H9 (cell line): ENCODE measurements at regions not wholly inside any gene's neighbourhood (a gene's known extent, or its start where the extent isn't known, plus 50 kb on each side); places are given as distances from the start of the nearest gene placed in this dataset.

ENCODE experiments used
- DNase-seq: peaks from one replicate; pipeline ENCODE4 v3.0.0-alpha.2; 2017
- H2AFZ ChIP-seq: one replicate; pipeline ENCODE4 v1.6.1; 2013; ENCODE audit warnings: mild to moderate bottlenecking, low read length, control low read depth, moderate library complexity
- H2AK5ac ChIP-seq: 2 replicates; pipeline ENCODE4 v1.6.1; 2013; ENCODE audit warnings: low read length, control low read depth, mixed read lengths; ENCODE audit not compliant: insufficient read length
- H2BK120ac ChIP-seq: one replicate; pipeline ENCODE4 v1.6.1; 2013; ENCODE audit warnings: low read depth, mild to moderate bottlenecking, low read length, control low read depth, inconsistent platforms; ENCODE audit not compliant: poor library complexity, severe bottlenecking
- H2BK12ac ChIP-seq: 2 replicates; pipeline ENCODE4 v1.6.1; 2013; ENCODE audit warnings: low read length, control low read depth, mixed read lengths, low read depth; ENCODE audit not compliant: insufficient read length
- H2BK15ac ChIP-seq: 2 replicates; pipeline ENCODE4 v1.6.1; 2013; ENCODE audit warnings: low read depth, low read length, control low read depth
- H2BK20ac ChIP-seq: one replicate; pipeline ENCODE4 v1.6.1; 2013; ENCODE audit warnings: low read depth, mild to moderate bottlenecking, low read length, control low read depth, inconsistent platforms; ENCODE audit not compliant: poor library complexity, severe bottlenecking
- H2BK5ac ChIP-seq: 2 replicates; pipeline ENCODE4 v1.6.1; 2013; ENCODE audit warnings: low read length, control low read depth, mixed read lengths; ENCODE audit not compliant: insufficient read length
- H3K14ac ChIP-seq: 2 replicates; pipeline ENCODE4 v1.6.1; 2013; ENCODE audit warnings: low read length, control low read depth; ENCODE audit not compliant: insufficient read depth
- H3K18ac ChIP-seq: 2 replicates; pipeline ENCODE4 v1.6.1; 2013; ENCODE audit warnings: low read depth, mild to moderate bottlenecking, mixed read lengths, low read length, control low read depth; ENCODE audit not compliant: insufficient read length
- H3K23ac ChIP-seq: 2 replicates; pipeline ENCODE4 v1.6.1; 2013; ENCODE audit warnings: low read length, control low read depth, mixed read lengths, low read depth; ENCODE audit not compliant: insufficient read length
- H3K23me2 ChIP-seq: 2 replicates; pipeline ENCODE4 v1.6.1; 2013; ENCODE audit warnings: low read depth, mild to moderate bottlenecking, mixed read lengths, low read length, control low read depth; ENCODE audit not compliant: insufficient read length, poor library complexity, severe bottlenecking
- H3K27ac ChIP-seq: 2 replicates; pipeline ENCODE4 v1.5.1; 2013; ENCODE audit warnings: low read length, control low read depth, mixed read lengths, low read depth; ENCODE audit not compliant: insufficient read length
- H3K27me3 ChIP-seq: 2 replicates; pipeline ENCODE4 v1.6.1; 2013; ENCODE audit warnings: low read length, control low read depth, inconsistent platforms; ENCODE audit not compliant: insufficient read depth
- H3K4ac ChIP-seq: 2 replicates; pipeline ENCODE4 v1.6.1; 2013; ENCODE audit warnings: low read depth, mild to moderate bottlenecking, control low read depth, inconsistent platforms, low read length, moderate library complexity
- H3K4me1 ChIP-seq: 2 replicates; pipeline ENCODE4 v1.6.1; 2013; ENCODE audit warnings: low read length, control low read depth, inconsistent platforms; ENCODE audit not compliant: insufficient read depth
- H3K4me2 ChIP-seq: 2 replicates; pipeline ENCODE4 v1.6.1; 2013; ENCODE audit warnings: low read length, control low read depth, mixed read lengths; ENCODE audit not compliant: insufficient read length, insufficient read depth
- H3K56ac ChIP-seq: 2 replicates; pipeline ENCODE4 v1.6.1; 2013; ENCODE audit warnings: low read depth, mild to moderate bottlenecking, mixed read lengths, low read length, control low read depth; ENCODE audit not compliant: insufficient read length
- H3K79me1 ChIP-seq: 2 replicates; pipeline ENCODE4 v1.6.1; 2013; ENCODE audit warnings: low read depth, mild to moderate bottlenecking, moderate library complexity, low read length, control low read depth, inconsistent platforms; ENCODE audit not compliant: insufficient read depth, poor library complexity, severe bottlenecking
- H3K79me2 ChIP-seq: 2 replicates; pipeline ENCODE4 v1.6.1; 2013; ENCODE audit warnings: low read length, control low read depth, inconsistent platforms; ENCODE audit not compliant: insufficient read depth
- H3K9ac ChIP-seq: 2 replicates; pipeline ENCODE4 v1.6.1; 2013; ENCODE audit warnings: low read length, control low read depth, mixed read lengths; ENCODE audit not compliant: insufficient read length; ENCODE audit errors: extremely low read depth
- H3K9me3 ChIP-seq: one replicate; pipeline ENCODE4 v1.6.1; 2013; ENCODE audit warnings: low read depth, low read length, inconsistent platforms; ENCODE audit not compliant: control insufficient read depth
- H3T11ph ChIP-seq: one replicate; pipeline ENCODE4 v1.6.1; 2013; ENCODE audit warnings: mild to moderate bottlenecking, low read length, control low read depth, inconsistent platforms
- H4K20me1 ChIP-seq: one replicate; pipeline ENCODE4 v1.6.1; 2013; ENCODE audit not compliant: control insufficient read depth, insufficient read length, insufficient read depth
- H4K5ac ChIP-seq: 2 replicates; pipeline ENCODE4 v1.6.1; 2013; ENCODE audit warnings: low read depth, mild to moderate bottlenecking, mixed read lengths, low read length, control low read depth; ENCODE audit not compliant: insufficient read length
- H4K8ac ChIP-seq: replicated peaks from 2 replicates; pipeline ENCODE4 v1.6.1; 2013; ENCODE audit warnings: low read length, control low read depth, mixed read lengths, low read depth; ENCODE audit not compliant: insufficient read length
- H4K91ac ChIP-seq: 2 replicates; pipeline ENCODE4 v1.6.1; 2013; ENCODE audit warnings: low read depth, mild to moderate bottlenecking, moderate library complexity, mixed read lengths, low read length, control low read depth; ENCODE audit not compliant: insufficient read length
- H3K27ac Mint-ChIP-seq, 3 experiments: 2 replicates in 2 of 3; 3 replicates in 1 of 3; pipeline ENCODE4 v1.8.0; 2020 to 2021; ENCODE audit warnings: mixed read lengths in 3 of 3, mild to moderate bottlenecking in 1 of 3, moderate library complexity in 1 of 3
- H3K27me3 Mint-ChIP-seq: 2 replicates; pipeline ENCODE4 v1.8.0; 2021; ENCODE audit warnings: low read depth, mild to moderate bottlenecking, moderate library complexity, mixed read lengths
- H3K36me3 Mint-ChIP-seq, 3 experiments: 2 replicates in 2 of 3; 3 replicates in 1 of 3; pipeline ENCODE4 v1.8.0; 2020 to 2021; ENCODE audit warnings: low read depth in 3 of 3, mixed read lengths in 3 of 3; ENCODE audit not compliant: insufficient read depth in 1 of 3
- H3K4me1 Mint-ChIP-seq, 2 experiments: 2 replicates each; pipeline ENCODE4 v1.8.0; 2020; ENCODE audit warnings: mixed read lengths in 2 of 2
- H3K4me3 Mint-ChIP-seq, 2 experiments: 2 replicates in 1 of 2; 3 replicates in 1 of 2; pipeline ENCODE4 v1.8.0; 2020 to 2021; ENCODE audit warnings: mild to moderate bottlenecking in 2 of 2, mixed read lengths in 2 of 2, moderate library complexity in 1 of 2
- H3K9me3 Mint-ChIP-seq, 2 experiments: 2 replicates in 1 of 2; 3 replicates in 1 of 2; pipeline ENCODE4 v1.8.0; 2020; ENCODE audit warnings: mild to moderate bottlenecking in 2 of 2, mixed read lengths in 2 of 2, moderate library complexity in 1 of 2
- WGBS: extraction: QIAGEN DNeasy Blood & Tissue Kit; methylation state at CpG from one replicate; pipeline ENCODE4 v1.1.7; 2013; ENCODE audit warnings: missing lambda C conversion rate, low lambda C conversion rate, mixed read lengths; ENCODE audit not compliant: insufficient read length; ENCODE audit errors: extremely low coverage; 5-methylcytosine and 5-hydroxymethylcytosine counted together
- TF ChIP-seq, protein P1 (sequence below): fragments of 200-600 bp; sonication (generic); conservative IDR thresholded peaks from 3 replicates; pipeline ENCODE4 v1.8.0; 2021; ENCODE audit warnings: antibody characterized with exemption, mild to moderate bottlenecking

DNA sequence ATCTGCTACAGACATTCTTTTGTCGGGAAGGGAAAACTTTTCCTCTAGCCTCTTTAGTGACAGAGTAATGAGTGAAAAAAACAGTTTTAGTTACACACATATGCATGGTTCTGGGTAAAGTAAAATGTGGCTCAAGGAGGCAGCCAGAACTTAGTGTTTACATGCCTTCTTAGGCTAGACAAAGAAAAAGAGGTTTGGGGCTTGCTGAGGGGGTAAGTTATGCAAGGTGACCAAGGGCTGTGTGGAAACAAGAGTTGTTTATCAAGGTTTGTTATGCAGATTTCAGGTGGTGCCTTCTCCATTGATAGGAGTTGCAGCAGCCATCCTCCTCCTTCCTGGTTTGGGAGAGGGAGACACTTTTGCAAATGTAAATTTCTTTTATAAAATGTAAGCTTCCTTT lies 66.5 kb upstream of the RAB3GAP2 start:
- no peaks in the 10 kb centered on the region for H3K79me2 ChIP-seq
- no peak overlapping the region for H3K56ac ChIP-seq
- no CpG with 5 or more reads among the region's 1 CpG for WGBS
- no peak overlapping the region for H4K91ac ChIP-seq
- H2BK5ac ChIP-seq = peak overlapping the region; percentile 62
- Mint-ChIP-seq H3K27ac (peak overlapping the region; percentile 98 to 100 (median 99)), H3K4me1 (peaks cover 51 to 53% of the 10 kb centered on the region in 2 experiments), H3K27me3 (no peaks in the 10 kb centered on the region; the same call in 1 of the 2 replicates), H3K4me3 (peak overlapping the region; percentile 15 to 38; a peak in 3 of 5 replicates), H3K9me3 (no peaks in the 10 kb centered on the region), H3K36me3 (0 out of 7 replicates have a peak, but pooled peaks cover 0 to 2% (median 0%) of the 10 kb centered on the region in 3 experiments)
- no peaks in the 10 kb centered on the region for H3K27me3 ChIP-seq
- H3K23me2 ChIP-seq = no peaks in the 10 kb centered on the region
- H2BK12ac ChIP-seq = peak overlapping the region; percentile 77
- H2BK20ac ChIP-seq = no peak overlapping the region
- peak overlapping the region; percentile 97 for H3K27ac ChIP-seq
- H2BK15ac ChIP-seq = no peak overlapping the region
- no peak overlapping the region for H4K5ac ChIP-seq
- H2AK5ac ChIP-seq = no peak overlapping the region
- no peak overlapping the region for H4K8ac ChIP-seq
- DNase-seq = peak; percentile 82
- H2AFZ ChIP-seq = no peak overlapping the region
- no peaks in the 10 kb centered on the region for H3K9me3 ChIP-seq
- H3K4me1 ChIP-seq = peaks cover 12% of the 10 kb centered on the region; the same call in 1 of the 2 replicates
- H3K79me1 ChIP-seq = no peaks in the 10 kb centered on the region
- H3K9ac ChIP-seq = no peak overlapping the region
- H3K4me2 ChIP-seq = peak overlapping the region; percentile 25
- H2BK120ac ChIP-seq = no peak overlapping the region
- H4K20me1 ChIP-seq = no peaks in the 10 kb centered on the region
- H3K18ac ChIP-seq = peak overlapping the region; percentile 61
- TF ChIP-seq, protein P1, sequence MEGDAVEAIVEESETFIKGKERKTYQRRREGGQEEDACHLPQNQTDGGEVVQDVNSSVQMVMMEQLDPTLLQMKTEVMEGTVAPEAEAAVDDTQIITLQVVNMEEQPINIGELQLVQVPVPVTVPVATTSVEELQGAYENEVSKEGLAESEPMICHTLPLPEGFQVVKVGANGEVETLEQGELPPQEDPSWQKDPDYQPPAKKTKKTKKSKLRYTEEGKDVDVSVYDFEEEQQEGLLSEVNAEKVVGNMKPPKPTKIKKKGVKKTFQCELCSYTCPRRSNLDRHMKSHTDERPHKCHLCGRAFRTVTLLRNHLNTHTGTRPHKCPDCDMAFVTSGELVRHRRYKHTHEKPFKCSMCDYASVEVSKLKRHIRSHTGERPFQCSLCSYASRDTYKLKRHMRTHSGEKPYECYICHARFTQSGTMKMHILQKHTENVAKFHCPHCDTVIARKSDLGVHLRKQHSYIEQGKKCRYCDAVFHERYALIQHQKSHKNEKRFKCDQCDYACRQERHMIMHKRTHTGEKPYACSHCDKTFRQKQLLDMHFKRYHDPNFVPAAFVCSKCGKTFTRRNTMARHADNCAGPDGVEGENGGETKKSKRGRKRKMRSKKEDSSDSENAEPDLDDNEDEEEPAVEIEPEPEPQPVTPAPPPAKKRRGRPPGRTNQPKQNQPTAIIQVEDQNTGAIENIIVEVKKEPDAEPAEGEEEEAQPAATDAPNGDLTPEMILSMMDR = no peak
- no peak overlapping the region; the same call in 1 of the 2 replicates for H3K4ac ChIP-seq
- H3K23ac ChIP-seq = no peak overlapping the region
- peak overlapping the region; percentile 40 for H3T11ph ChIP-seq
- H3K14ac ChIP-seq = peak overlapping the region; percentile 54; the same call in 1 of the 2 replicates
